Endothelial cell of umbilical vein (primary cell): ENCODE measurements at regions not wholly inside any gene's neighbourhood (a gene's known extent, or its start where the extent isn't known, plus 50 kb on each side); places are given as distances from the start of the nearest gene placed in this dataset.

ENCODE experiments used
- CTCF ChIP-seq, 2 donors: IDR thresholded peaks; 1 replicate in 1 of 2; 2 replicates in 1 of 2; pipeline ENCODE4 v1.5.1; 2011; ENCODE audit warnings: low read length in 2 of 2, mild to moderate bottlenecking in 2 of 2, moderate library complexity in 2 of 2, control low read depth in 1 of 2, inconsistent platforms in 1 of 2, low read depth in 1 of 2; ENCODE audit not compliant: insufficient read depth in 1 of 2; ENCODE audit errors: extremely low read depth in 1 of 2
- EZH2 ChIP-seq: IDR thresholded peaks from 2 replicates; pipeline ENCODE4 v1.6.1; 2012; ENCODE audit warnings: borderline replicate concordance, low read depth, mild to moderate bottlenecking, moderate library complexity, low read length, inconsistent platforms; ENCODE audit not compliant: severe bottlenecking
- FOS ChIP-seq: IDR thresholded peaks from 2 replicates; pipeline ENCODE4 v1.6.1; 2011; ENCODE audit warnings: mild to moderate bottlenecking, low read length, moderate library complexity, borderline replicate concordance; ENCODE audit not compliant: insufficient read depth
- MAX ChIP-seq: IDR thresholded peaks from 2 replicates; pipeline ENCODE4 v1.6.1; 2011; ENCODE audit not compliant: insufficient read depth, insufficient read length
- POLR2A ChIP-seq: IDR thresholded peaks from 2 replicates; pipeline ENCODE4 v1.6.1; 2012; ENCODE audit warnings: low read depth, mild to moderate bottlenecking, control low read depth, low read length
- POLR2AphosphoS5 ChIP-seq: IDR thresholded peaks from 2 replicates; pipeline ENCODE4 v1.6.1; 2012; ENCODE audit warnings: low read depth, mild to moderate bottlenecking, control low read depth, low read length, moderate library complexity; ENCODE audit not compliant: insufficient read depth

- TF ChIP-seq POLR2AphosphoS5 (no peak), CTCF (IDR thresholded peaks at IDR 0.05; ENCODE audit: extremely low read depth in 1 of 2, insufficient read depth in 1 of 2, low read depth in 1 of 2, low read length in 2 of 2) (no peak), EZH2 (no peak), POLR2A (no peak), MAX (no peak), FOS (no peak)
These were observed 178.4 kb upstream of the ARID1B start for GRCh38 chr6:156598855-156599180.
